ENCODE measurements at regions not wholly inside any gene's neighbourhood (a gene's known extent, or its start where the extent isn't known, plus 50 kb on each side); places are given as distances from the start of the nearest gene placed in this dataset.

DNA sequence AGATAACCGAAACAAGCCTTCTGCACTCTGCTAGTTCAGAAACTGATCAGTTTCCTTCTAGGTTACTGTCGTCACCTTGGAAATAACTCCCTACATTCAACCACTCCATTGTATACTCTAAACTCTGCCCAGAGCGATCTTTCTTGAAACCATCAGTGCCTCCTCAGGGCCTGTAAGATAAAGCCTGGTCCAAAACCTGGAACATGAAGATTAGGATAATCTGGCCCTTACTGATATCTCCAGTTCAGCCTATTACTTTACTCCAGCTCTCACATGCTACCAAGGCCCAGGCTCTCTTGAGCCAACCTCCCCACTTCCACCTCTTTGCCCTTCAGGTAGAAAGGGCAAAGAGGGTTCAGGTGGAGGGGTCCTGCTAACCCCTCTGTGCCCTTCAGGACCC, 125.3 kb upstream of the RXFP2 start:
- DNase-seq = no peak

DNA sequence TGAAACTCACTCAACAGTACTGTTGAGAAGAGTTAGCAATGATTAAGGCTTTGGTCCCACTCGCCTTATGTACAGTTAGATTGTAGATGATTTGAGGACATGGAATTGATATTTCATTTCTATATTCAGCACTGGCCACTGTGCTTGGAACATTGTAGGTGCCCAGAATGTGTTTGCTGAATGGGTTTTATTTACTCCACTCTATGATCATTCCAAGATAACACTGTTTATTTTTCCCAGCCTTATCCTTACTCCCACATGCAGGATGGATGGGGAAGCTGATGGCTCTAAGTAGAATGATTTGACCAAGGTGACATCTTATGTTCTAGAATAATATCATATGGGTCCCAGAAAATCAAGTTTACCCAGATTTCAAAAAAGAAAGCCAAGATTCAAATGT, 124.6 kb upstream of the RXFP2 start:
- no peak for DNase-seq

DNA sequence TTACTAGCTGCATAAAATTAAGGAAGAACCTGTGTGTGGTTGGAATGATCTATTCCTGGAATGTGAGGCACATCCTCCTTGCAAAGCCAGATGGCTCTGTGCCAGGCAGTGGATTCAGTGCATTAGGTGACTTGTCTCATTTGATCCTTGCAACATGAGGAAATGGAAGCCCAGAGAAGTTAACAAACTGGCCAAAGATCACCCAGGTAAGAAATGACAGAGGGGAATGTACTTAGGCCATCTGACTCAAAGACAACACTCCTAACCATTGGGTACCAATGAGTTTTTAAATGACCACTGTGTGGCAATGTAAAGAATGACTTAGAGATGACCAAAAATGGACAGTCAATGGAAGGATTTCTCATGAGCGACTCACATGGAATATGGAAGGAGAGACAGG, 114.2 kb upstream of the RXFP2 start:
- no peak for DNase-seq

DNA sequence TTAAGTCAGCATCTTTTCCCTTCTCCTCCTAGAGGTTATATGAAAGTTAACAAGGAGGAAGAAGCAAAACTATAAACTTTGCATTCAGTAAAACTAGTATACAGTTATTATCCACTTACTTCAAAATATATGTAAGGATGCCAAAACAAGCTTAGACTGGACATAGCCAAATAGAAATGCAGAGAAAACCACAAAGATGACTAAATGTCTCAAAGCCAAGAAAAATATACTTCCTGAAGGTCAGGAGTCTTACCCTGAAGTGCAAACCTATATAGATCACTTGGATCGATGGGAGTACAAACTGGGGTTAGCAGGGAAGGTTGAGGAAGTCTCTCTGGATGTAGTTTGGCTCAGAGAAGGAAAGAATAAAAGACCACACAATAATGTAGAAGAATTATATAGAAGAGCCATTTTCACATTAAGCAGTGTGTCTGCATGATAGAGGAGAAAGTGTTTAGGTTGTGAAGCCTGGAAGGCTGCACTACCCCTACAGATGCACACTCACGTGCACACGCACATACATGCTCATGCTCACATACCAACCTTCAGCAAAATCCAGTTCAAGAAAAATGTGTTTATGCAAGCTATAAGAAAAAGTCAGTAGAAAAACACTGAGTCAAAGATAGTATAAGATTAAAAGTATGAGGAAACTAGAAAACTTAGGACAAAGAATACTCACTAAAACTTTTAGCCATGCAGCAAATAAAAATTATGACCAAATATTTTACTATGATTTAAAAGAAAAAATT, 112.1 kb upstream of the RXFP2 start:
- no peak for DNase-seq

DNA sequence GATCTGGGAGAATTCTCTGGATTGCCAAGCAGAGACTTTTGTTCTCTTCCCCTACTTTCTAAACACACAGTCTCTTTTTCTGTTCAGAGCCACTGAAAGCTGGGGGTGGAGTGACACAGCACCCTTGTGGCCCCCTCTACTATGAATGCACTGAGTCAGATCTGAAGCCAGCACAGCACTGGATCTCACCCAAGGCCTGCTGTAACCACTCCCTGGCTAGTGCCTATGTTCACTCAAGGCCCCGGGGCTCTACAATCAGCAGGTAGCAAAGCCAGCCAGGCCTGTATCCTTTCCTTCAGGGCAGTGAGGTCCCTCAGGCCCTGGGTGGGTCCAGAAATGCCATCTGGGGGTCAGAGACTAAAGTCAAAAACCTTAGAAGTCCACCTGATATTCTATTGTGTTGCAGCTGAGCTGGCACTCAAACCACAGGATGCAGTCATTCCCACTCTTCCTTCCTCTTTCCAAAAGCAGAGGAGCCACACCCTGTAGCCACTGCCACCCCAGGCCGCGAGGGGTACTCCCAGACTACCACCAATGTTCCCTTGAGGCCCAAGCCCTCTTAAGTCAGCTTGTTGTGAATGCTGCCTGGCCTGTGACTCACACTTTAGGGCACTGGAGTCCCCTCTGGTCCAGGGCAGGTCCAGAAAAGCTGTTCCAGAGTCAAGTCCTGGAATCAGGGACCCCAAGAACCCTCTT, 110.1 kb upstream of the RXFP2 start:
- no peak for DNase-seq

DNA sequence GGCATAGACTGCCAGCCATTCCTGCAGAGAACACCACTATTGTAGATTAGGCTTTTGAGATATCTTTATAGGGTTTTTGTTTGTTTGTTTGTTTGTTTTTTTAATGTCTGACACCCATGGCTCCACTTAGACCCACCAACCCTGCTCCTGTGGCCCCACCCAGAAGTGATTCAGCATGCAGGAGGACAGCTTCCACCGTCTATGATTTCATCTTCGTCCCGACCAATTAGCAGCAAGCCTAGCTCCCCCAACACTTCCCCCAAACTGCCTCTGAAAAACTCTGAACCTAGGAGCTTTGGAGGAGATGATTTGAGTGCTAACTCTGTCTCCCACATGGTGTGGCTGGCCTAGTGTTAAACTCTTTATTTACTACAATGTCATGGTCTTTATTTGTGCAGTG, 108.3 kb upstream of the RXFP2 start:
- DNase-seq = no peak

DNA sequence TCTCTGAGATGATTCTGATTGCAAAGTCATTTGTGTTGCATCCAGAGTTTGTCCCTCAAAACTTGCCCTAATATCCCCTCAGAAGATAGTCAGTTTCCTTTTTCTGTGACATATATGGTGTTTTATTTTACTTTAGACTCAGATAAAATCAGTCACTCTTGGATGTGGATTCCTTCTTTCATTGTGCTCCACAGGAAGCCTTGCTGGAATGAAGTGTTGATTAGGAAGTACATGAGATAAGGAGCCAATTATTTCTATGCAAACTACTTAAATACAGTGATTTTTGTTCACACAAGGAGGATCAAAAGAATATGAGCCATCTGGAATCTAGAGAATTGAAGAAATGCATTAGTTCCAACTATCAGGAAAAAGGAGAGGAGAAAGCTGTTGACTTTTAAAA, 107.6 kb upstream of the RXFP2 start:
- no peak for DNase-seq

DNA sequence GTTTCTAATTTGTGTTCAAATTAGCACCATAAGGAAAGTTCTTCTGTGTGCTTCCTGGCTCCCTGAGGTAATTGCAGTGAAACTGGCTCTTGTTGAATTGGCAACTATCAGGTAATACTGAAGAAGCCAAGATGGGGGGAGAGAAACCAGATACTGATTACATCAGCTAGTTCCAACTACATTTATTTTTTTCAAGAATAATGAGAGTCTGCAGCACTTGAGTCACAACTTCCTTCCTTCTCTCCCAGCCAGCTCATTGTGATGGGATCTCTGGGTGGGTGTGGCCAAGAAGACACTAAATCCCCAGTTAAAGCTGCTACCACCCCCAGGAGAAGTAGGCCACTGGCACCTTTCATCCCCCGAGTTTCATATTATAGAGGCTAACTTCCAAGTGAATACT, 100.7 kb upstream of the RXFP2 start:
- no peak for DNase-seq

DNA sequence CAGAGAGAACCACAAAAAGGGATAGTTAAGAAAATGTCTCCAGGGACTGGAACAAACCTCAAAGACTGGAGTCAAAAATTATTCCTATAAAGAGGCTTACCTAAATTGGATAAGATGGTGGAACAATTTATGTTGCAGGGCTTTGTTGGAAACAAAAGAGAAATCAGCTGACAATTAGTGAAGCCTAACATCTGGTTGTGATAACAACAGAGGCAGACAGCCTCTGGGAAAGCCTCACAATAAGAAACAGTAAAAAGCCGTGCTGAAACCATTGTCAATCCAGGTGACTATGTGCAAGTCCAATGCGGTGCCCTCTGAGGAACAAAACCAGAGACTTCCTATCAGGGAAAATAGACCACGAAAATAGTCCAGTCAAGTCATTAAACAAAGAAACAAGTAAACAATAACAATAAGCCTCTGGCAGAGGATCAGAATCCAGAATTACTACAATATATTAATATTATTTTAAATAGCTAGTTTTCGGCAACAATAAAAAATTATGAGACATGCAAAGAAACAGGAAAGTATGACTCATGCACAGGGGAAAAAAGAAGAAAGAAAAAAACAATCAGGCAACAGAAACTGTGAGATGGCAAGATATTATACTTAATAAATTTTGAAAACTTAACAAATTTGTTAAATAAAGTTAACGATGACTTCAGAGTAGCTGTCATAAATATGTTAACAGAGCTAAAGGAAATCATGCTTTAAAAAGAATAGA, 99.7 kb upstream of the RXFP2 start:
- DNase-seq = no peak

DNA sequence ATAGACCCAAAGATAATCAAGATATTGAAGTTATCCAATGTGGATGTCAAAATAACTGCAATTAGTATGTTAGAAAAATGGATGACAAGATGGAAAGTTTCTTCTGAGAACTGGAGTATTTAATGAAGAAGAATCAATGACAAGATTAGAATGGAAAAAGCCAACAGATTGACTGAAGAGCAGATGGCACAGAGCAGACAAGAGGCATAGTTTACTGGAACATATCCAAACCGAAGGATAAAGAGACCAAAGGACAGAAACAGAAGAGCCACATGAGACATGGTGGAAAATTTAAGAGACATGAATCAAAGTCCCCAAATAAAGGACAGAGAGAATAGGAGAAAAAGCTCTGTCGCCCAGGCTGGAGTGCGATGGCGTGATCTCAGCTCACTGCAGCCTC, 89.6 kb upstream of the RXFP2 start:
- DNase-seq = no peak

DNA sequence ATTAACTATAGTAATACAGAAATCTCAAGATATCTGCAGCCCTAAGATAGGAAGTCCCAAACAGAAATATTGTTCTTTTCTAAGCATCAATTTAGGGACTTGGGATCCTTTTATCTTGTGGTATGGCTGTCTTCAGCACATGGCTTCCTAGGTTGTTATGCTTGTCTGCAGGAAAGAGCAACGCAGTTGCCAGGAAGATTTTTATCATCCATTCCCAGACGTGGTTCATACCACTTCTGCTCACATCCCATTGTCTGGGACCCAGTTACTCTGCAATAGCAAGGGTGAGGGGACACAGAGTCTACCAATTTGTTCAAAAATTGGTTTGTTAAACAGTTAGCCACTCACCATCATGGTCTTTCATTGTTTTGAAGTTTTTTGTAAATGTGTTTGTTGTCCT, 85.6 kb upstream of the RXFP2 start:
- DNase-seq = no peak

DNA sequence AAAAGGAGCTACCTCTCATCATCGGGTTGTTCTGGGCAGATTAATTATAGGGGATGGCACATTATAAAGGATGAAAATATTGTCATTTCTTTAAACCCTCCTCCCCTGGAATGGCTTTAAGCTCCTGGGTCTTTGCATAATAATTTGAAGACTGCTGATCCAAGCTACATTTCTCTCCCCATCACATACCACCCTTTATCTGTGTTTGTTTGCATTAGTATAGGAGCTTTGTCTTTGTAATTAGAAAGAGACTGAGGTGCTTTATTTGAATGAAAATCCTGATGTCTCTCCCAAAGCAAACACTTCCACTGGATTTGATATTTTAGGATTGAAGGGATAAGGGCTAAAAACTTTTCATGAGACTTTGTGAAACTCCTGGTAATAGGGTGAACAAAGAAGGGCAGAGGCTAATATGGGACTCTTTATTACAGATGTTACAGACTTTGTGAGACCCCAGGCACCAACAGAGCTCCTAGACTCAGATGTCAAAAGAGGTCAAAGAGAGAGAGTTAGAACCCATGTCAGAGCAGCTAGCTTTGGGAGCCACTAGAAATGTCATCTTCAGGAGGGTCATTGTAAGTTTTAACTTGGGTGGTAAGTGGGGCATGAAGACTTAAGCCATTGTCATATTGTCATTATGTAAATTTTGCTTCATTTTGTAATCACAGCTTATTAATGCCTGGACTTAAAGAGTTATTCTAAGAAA, 75.3 kb upstream of the RXFP2 start:
- no peak for DNase-seq

DNA sequence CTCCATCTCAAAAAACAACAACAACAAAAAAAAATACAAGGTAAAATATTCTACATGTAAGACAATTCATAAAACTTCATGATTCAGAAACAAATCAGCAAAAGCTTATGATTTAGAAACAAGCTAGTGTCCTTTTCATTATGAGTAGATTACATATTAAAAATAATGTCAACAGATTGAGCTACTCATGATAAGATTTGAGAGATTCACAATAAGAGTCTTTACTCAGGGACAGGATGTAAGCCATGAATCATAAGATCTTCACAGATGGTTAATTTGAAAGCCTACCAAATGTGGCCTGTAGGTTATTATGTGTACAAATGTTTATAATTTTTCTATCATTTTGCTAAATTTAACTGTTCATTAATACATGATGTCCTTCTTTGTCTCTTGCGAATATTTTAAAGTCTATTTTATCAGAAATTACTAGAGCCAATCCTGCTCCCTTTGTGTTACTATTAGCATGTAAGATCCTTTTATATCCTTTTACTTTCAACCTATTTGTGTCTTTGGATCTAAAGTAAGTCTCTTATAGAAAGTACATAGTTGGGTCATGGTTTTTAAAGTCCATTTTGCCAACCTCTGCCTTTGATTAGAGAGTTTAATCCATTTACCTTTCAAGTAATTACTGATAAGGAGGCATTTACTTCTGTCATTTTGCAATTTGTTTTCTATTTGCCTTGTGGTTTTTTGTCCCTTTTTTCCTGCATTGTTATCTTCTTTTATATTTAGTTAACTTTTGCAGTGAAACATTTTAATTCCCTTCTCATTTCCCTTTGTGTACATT, 68.3 kb upstream of the RXFP2 start:
- DNase-seq = no peak

DNA sequence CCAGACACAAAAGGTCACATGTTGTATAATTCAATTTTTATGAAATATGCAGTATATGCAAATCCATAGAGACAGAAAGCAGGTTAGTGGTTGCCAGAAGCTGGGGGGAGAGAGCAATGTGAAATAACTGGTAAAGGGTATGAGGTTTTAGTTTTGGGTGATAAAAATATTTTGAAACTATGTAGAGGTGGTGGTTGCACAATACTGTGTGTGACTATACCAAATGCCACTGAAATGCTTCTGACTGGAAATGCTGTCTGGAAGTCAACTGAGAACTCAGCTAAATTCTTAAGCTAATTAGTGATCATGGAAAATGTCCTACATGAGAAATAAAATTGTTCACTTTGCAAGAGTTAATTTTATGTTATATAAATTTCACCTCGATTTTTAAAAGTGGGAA, 65.3 kb upstream of the RXFP2 start:
- no peak for DNase-seq

DNA sequence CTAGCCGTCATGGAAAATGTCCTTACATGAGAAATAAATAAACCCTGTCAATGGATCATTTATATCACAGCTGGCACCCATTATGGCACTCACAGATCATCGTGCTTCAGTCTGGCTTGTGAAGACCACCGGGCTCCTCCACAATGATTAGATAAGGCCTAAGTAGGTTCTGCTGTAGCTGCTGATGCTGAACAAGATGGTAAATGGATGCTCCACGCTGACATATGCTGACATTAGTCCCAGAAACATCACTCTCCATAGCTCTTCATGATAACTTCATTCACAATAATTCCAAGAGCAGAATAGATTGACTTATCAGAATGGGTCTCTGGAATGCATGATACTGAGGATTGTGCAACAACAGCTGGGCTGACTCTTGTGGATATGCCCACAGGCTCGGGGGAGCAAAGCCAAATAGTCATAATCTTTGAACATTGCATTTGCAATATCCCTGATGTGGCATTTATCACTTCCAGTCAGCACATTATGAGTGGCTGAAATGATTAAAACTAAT, 63.8 kb upstream of the RXFP2 start:
- DNase-seq = no peak

DNA sequence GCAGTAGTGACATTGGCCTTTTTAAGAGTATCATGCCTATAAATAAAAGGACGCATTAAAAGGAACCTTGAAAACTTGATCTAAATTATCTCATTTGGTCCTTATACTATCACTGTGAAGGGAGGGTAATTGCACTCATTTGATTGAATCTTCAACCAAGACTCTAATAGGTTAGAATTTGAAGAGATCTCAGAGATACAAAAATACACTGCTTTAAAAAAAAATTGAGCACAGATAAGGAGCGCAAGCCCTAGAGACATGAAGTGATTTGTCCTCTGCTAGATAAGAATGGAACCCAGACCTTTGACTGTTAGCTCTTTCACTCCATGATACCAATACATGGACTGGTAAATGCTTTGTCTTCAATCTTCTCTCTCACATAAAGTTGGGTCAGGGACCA, 58.2 kb upstream of the RXFP2 start:
- no peak for DNase-seq

DNA sequence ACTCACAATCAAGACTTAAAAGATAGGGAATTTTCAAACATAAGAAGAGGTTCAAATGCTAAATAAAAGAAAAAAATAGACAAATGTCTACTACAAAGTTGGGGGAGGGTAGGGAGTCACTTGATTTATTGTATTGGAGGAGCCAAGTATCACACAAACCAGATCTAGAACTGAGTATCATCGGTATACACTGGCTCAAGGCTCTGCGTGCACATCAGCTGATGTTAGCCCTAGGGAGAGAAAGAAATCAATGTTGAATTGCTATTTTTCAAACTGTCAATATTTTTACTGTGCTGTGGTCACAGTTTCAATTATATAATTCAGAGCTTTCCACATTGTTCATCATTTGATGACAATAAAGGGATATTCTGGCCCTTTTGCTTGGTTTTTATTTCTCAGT, 54.9 kb upstream of the RXFP2 start:
- DNase-seq = no peak

DNA sequence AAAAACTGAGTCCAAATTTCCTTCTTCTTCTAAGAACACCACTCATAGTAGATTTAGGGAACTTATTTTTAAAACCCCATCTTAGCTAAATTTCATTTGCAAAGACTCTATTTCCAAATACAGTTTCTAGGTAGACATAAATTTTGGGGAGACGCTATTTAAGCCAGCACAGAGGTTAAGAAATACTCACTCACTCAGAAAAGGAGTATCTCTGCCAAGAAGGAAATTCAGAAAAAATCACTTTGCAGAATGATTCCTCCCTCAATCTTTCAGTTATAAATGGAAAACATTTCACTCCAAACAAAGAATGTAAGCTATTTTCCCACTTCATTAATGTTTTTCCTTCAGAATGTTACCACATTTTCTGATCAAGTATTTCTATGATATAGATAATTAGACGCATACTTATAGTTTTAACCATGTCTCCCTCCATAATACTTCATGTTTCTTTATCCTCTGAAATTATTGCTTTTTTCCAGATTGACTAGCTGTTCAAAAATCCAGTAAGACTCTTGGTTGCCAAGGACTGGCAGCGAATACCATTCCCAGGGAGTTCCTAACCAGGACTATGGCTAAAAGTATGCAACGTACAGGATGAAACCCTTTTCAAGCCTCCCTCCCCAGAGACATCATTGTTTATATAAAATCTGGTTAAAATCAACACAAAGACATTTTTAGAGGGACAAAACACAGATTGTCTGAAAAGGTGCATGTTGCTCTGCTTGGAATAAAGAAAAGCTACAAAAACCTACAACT, 52.5 kb upstream of the RXFP2 start:
- no peak for DNase-seq
